ENCODE measurements at regions not wholly inside any gene's neighbourhood (a gene's known extent, or its start where the extent isn't known, plus 50 kb on each side); places are given as distances from the start of the nearest gene placed in this dataset.

- TF ChIP-seq POLR2A (IDR thresholded peaks at IDR 0.05) (no peak), CTCF (IDR thresholded peaks at IDR 0.05) (no peak)
- 88% methylated on average over 22 of the region's 22 CpGs for WGBS, 2 donors
- no peak for DNase-seq
- Histone ChIP-seq H3K36me3 (no peaks in the 10 kb centered on the region), H3K27ac (no peak overlapping the region), H3K27me3 (no peaks in the 10 kb centered on the region), H3K4me1 (no peaks in the 10 kb centered on the region), H3K9me3 (no peaks in the 10 kb centered on the region), H3K4me3 (replicated peaks in 1 of 3) (no peak overlapping the region)
- intact Hi-C loops (cut with DNase I): no loop called here
Observed at GRCh38 chr5:88602584-88602983, 280.4 kb downstream of the MEF2C start.

- Histone ChIP-seq H3K9me3 (no peaks in the 10 kb centered on the region), H3K4me1 (no peaks in the 10 kb centered on the region), H3K27me3 (no peaks in the 10 kb centered on the region), H3K36me3 (no peaks in the 10 kb centered on the region), H3K4me3 (replicated peaks in 1 of 3) (no peak overlapping the region), H3K27ac (no peak overlapping the region)
- intact Hi-C loops (cut with DNase I): no loop called here
- 45 to 58% methylated on average over 1 of the region's 1 CpG for WGBS, 2 donors
- TF ChIP-seq POLR2A (IDR thresholded peaks at IDR 0.05) (no peak), CTCF (IDR thresholded peaks at IDR 0.05) (no peak)
- DNase-seq: no peak
Observed at GRCh38 chr5:88594441-88594840, 288.5 kb downstream of the MEF2C start.

DNA sequence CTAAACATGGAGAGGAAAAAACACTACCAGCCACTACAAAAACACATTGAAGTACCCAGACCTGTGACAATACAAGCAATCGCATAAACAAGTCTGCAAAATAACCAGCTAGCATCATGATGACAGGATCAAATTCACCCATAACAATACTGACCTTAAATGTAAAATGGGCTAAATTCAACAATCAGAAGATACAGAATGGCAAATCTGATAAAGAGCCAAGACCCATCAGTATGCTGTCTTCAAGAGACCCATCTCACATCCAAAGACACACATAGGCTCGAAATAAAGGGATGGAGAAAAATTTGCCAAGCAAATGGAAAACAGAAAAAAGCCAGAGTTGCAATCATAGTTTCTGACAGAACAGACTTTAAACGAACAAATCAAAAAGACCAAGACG is 294.4 kb downstream of the MEF2C start:
- H3K27ac ChIP-seq: no peak overlapping the region
- H3K27me3 ChIP-seq: no peaks in the 10 kb centered on the region
- TF ChIP-seq CTCF (IDR thresholded peaks at IDR 0.05) (no peak), POLR2A (IDR thresholded peaks at IDR 0.05) (no peak)
- intact Hi-C loops (cut with DNase I): no loop called here
- no peak for DNase-seq
- no peaks in the 10 kb centered on the region for H3K9me3 ChIP-seq
- 87 to 93% methylated on average over 4 of the region's 4 CpGs for WGBS, 2 donors
- H3K4me3 ChIP-seq (replicated peaks in 1 of 3): no peak overlapping the region
- no peaks in the 10 kb centered on the region for H3K36me3 ChIP-seq
- H3K4me1 ChIP-seq: no peaks in the 10 kb centered on the region

- H3K27ac ChIP-seq: no peak overlapping the region
- no peaks in the 10 kb centered on the region for H3K9me3 ChIP-seq
- no peaks in the 10 kb centered on the region for H3K27me3 ChIP-seq
- H3K4me3 ChIP-seq (replicated peaks in 1 of 3): no peak overlapping the region
- H3K36me3 ChIP-seq: no peaks in the 10 kb centered on the region
- 83 to 91% methylated on average over 1 of the region's 1 CpG for WGBS, 2 donors
- intact Hi-C loops (cut with DNase I): no loop called here
- TF ChIP-seq POLR2A (IDR thresholded peaks at IDR 0.05) (no peak), CTCF (IDR thresholded peaks at IDR 0.05) (no peak)
- DNase-seq: no peak
- H3K4me1 ChIP-seq: no peaks in the 10 kb centered on the region
Observed at GRCh38 chr5:88583471-88583870, 299.5 kb downstream of the MEF2C start.

GRCh38 chr5:88558366-88558765 is 289.7 kb upstream of the TMEM161B start:
- no peak for TF ChIP-seq CTCF (IDR thresholded peaks at IDR 0.05)
- TF ChIP-seq POLR2A (IDR thresholded peaks at IDR 0.05): no peak
- Histone ChIP-seq H3K4me3 (replicated peaks in 1 of 3) (no peak overlapping the region), H3K9me3 (no peaks in the 10 kb centered on the region), H3K36me3 (no peaks in the 10 kb centered on the region), H3K4me1 (no peaks in the 10 kb centered on the region), H3K27me3 (no peaks in the 10 kb centered on the region), H3K27ac (no peak overlapping the region)
- DNase-seq: no peak
- 92% methylated on average over 5 of the region's 5 CpGs for WGBS, 2 donors
- intact Hi-C loops (cut with DNase I): no loop called here

Measured in thyroid gland (tissue), 4 donors.